Hematopoietic multipotent progenitor cell (in vitro differentiated cells): ENCODE measurements at regions not wholly inside any gene's neighbourhood (a gene's known extent, or its start where the extent isn't known, plus 50 kb on each side); places are given as distances from the start of the nearest gene placed in this dataset.

Experiments used
- DNase-seq, 3 donors: peaks; one replicate each; pipeline ENCODE4 v3.0.0-alpha.2; 2011 to 2015; ENCODE audit warnings: low read depth in 2 of 3, low spot score in 2 of 3

DNA sequence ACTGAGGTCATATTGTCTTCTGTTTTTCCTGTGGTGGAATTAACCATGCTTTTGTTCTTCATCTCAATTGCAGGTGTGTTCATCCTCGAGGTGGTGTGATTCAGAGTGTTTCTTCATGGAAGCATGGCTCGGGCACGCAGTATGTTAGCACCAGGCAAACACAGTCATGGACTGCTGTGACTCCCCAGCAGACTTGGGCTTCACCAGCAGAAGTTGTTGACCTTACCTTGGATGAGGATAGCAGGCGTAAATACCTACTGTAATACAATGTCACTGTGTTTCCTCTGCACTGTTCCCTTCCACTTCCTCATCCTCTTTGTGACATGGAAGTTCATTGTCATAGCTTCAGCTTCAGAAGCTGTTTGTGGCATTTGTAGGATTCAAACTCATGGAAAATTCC, 158.7 kb downstream of the HAUS1 start:
- DNase-seq = no peak

DNA sequence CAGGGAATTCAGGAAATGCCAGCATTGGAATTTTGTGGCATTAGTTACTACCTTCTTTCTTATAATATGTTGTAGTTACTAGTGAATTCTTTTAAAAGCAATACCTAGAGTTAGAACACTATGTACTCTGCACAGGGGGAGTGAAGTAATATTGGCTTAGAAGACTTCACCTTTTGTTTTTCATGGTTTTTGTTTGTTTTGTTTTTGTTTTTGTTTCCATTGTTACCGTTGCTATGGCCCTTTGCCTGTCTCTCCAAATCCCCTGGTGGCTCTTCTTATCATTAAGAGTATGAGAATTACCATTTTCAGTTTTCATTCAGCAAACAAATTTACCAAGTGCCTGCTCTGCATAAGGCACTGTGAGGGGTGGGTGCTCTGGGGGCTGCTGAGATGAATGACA, 160.1 kb downstream of the HAUS1 start:
- peak in 2 of 3 donors; percentile 28 to 63 for DNase-seq

DNA sequence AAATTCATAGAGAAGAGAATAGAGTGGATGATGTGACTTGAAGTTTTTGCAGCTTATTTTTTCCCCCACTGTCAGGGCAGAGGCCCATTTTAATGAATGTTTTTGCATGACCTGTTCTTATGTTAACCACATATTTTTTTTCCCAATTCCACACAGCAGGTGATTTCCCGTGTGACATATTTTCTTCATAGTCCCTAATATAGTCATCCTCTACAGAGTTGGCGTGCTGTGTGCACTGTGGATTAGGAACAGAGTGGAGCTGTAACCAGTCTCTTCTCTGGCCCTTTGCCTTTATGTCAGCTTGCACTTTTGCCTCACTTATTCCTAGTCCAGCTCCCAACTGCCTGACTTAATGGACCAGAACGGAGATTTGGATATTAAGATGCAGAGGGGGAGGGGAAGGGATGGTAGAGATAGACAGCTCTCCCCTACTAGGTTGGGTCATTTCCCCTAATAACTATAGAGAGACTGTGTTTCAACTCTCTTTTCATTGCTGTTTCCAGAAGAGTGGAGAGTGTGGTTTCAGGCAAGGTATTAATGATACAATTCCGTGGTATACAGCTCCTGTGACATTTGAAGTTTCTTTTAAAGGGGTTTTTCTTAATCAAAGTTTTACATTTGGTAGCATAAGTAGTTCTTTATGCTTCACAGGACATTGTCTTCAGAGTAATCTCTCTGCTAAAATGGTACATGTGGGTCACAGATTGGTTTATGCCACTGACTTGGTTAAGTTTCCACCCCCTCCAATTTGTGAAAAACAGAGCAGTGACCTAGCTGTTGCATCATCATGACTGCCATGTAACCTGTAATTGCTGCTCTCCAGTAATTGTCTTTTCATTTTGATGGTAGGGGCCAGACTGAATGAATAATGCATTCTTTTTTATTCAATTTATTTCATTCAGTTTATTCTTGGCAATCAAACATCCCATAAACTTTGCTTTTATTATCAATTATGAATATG, 161.3 kb downstream of the HAUS1 start:
- no peak for DNase-seq

DNA sequence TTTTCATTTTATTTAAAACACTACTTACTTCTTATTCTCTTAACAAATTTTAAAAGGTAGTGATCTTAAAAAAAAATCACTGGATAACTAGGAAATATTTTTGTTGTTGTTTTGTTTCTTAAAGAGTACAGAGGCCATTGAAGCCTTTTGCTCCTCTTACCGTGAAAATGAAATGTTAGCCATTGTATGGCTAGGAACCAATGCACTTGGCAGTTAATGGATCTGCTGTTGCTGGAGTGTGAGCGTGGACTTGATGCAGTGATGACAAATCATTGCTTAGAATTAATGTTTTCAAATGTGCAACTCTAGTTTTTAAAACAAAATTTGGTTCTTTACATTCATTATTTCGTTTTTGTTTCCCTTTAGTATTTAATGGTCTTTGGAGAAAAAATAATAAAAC, 162.3 kb downstream of the HAUS1 start:
- DNase-seq = no peak

DNA sequence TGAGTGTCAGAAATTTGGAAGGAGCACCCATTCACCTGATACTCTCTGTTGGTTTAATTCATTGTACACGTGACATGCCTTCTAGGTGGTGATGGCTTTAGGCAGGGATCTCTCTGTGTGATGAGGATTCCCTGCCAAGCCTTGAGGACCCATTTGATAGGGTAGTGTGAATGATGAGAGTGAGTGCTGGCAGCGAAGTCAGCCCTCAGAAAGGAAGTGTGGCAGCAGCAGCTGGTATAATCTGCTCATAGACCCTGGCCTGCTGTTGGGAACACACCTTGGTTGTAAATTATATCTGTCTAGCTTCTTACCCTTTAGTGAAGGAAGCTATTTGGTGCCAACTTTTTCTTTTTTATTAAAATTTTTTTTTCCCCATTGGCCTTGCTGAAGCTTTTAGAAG, 164.5 kb downstream of the HAUS1 start:
- DNase-seq = peak in 1 of 3 donors; percentile 66

DNA sequence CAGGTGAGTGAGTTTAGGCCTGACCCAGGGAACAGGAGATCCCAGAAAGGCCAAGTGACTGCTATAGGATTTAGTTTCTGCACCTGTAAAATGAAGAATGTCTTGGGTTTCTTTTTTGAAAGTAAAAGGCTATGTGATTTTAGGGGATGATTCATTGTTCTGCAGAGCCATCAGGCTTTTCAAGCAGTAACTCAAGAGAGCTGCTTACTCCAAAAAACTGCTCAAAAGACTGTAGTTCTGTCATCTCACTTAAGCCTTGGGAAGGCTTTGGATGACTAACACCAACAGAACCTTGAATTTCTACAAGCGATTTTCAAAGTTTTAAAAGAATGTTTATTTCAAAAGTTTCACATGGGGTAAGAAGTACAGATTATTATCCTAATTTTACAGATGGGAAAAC, 165.1 kb downstream of the HAUS1 start:
- no peak for DNase-seq

DNA sequence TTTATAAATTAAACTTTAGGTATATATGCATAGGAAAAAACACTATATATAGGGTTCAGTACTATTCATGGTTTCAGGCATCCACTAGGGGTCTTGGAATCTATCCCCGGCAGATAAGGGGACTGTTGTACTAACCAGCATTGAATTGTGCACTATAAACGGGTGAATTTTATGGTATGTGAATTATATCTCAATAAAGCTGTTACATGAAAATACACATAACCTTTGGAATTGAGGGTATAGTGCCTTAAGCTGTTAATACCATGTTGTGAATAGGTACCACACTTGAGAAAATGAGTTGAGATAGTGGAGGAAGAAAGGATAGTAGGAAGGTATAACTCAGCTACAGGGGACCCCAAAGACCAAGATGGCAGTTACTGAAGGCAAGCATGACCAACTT, 167.3 kb downstream of the HAUS1 start:
- no peak for DNase-seq

DNA sequence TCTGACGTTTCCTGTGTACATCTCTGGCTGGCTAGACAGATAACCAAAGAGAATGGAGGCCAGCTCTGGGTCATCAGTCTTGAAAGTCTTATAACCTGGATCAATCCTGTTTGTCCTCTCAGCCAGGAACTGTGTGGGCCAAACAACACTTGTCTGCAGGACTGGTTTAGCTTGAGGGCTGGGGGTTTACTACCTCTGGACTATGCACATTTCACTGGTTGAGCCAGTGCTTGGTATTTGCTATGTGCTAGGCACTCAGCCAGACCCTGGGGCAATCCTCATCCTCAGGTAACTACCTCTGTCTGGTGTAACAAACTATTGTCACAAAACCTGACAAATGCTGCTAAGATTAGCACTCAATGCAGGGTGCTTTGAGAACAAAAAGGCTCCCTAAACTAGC, 169.7 kb downstream of the HAUS1 start:
- DNase-seq = no peak

DNA sequence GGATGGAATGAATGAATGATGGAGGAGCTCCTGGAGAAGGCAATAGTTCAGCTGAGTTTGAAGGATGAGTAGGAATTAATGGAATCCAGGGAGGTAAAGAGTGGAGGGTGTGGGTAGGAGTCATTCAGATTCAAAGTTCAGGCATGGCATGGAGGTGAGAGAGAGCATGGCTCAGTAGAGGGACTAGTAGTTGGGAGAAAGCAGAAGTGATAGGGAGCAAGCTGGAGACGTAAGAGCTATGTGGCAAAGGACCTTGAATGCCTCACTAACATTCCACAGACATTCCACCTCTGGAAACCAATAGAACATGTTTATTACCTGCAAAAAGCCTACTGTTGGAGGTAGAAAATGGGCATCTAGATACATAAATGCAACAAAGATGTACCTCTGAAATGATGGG, 170.1 kb downstream of the HAUS1 start:
- no peak for DNase-seq

DNA sequence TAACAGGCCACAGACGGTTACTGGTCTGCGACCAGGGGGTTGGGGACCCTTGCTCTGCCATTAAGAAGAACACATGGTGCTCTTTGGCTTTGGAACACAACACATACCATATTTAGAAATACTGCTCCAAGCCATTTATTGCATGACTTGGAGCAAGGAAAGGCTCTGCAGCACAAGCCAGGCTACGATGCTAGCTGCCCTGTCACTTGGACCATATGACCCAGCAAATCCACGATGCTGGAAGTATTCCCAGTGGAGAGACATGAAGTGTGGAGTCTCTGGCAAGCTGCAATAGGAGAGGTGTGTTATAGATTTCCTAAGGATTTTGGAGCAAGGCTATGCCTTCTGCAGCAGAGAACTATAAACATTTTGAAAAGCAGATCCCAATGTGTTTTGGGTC, 171.2 kb downstream of the HAUS1 start:
- no peak for DNase-seq

DNA sequence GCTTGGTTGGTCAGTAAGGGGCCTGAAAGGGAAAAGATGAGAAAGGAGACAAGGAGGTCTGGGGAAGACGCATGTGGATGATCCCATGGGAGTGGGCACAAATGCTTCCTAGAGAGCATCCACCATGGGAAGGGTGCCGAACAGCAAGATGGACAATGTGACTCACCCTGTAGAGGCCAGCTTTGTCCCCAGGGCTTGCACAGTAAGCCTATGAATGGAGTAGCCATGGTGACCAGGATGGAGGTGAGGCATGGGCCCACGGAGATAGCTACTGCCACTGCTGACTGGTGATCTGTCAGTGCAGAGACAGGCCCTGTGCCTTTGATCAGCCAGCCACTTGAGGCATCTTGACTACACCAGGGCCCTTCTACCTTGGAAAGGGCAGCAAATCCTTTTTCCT, 172.6 kb downstream of the HAUS1 start:
- DNase-seq = no peak

DNA sequence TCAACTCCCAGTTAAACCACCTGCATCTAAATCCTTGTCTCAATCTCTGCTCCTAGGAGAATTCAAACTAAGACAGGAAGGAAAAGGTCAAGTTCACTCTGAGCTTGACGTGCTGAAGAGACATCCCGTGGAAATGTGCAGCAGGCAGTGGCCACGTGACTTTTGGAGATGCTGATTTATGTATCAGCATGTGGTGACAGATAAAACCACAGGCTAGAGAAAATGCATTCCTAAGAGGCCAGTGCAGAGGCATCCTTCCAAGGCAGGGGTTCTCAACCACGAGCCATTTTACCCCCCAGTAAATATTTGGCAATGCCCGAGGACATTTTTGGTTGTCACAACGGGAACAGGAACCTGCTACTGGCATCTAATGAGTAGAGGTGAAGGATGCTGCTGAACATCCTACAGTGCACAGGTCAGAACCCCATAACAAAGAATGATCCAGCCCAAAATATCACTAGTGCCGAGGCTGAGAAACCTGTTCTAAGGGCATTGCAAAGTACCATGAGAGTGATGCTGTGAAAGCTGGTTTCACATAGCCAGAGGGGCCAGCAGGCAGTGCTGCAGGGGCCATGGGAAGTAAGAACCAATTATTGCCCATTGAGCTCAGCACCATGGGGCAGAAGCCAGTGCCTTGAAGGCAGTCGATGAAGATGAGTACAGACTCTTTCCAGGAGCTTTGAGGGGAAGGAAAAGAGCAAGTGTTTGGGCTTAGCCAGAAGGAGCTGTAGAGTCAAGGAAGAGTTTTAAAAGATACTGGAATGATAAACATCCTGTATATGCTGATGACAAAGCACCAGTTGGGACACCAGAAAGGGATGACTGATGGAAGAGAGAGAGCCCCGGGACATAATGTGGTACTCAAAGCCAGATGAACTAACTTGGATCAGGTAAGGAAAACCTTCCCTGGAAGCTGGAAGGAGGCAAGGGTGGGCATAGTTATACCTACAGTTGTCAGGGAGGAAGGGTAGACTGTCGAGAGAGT, 174.6 kb downstream of the HAUS1 start:
- peak in 1 of 3 donors; percentile 14 for DNase-seq

DNA sequence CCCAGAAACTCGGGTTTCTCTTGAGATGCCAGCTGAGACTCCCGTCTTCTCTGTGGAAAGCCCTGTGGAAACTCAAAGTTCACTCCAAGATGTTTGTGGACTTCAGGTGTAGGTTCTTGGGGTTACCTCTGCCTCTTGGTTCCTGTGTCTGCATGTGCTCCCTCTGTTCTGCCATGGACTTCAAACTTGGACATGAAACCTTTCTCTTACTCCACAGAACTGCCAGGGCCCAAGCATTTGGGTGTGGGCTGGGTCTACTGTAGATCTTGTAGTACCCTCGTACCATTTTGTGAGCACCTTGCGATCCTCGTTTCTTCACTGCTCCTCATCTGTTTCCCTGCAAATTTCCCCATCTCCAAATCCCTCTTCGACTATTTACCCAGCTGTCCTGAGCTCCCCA, 175.5 kb downstream of the HAUS1 start:
- no peak for DNase-seq

DNA sequence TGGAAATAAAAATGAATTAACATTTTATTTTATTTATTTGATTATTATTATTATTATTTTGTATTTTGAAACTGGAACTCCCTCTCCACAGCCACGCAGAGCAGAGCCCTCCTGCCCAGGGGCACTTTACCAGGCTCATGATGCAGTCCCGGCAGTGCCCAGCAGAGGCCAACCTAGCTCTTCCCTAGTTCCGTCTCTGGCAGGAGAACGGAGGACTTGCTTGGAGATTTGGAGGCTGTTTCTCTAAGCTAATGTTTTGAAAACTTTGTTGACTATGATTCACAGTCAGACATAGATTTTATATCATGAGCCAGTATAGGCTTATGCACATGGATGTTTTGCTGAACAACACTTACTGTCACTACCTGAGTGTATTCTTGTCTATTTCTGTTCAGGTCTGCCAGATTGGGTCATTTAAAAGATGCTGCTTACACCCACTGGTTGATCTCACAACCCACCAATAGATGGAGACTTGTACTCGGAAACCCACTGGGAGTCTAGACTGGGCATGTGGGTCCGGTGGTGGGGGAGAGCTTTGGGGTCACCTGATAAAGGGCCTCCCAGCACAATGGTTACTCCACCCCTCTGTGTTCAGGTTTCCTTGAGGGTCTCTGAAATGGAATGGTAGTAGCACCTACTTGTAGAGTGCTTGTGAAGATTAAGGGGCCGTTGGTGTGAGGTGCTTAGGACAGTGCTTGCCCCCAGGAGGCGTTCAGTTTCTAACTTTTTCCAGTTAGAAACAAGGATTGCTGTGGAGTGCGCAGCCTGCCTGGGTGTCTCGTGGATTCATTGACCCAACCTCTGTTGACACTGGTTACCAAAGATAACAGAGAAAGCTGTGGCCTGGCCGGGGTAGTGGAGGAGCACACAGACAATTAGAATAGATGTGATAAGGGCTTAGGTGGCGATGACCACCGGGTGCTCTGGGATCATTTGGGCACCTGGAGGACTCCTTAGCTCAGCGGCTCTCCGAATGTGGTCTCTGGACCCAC, 177.3 kb downstream of the HAUS1 start:
- peak; percentile 9 to 79 (median 65) for DNase-seq

DNA sequence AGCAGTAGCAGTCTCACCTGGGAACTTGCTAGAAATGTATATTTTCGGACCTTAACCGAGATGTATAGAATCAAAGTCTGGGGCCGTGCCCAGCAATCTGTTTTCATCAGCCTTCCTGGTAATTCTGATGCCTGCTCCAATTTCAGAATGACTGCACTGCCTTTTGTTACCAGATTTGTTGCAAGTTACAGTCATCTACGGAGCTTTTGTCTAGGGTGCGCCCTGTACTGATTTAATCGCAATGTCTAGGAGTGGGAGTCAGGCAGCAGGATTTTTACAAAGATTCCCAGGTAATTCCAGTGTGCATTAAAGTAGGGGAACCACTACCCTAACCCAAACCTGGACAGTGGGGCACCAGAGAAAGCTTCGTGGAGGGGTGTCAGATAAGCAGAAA, 178.0 kb downstream of the HAUS1 start:
- no peak for DNase-seq

DNA sequence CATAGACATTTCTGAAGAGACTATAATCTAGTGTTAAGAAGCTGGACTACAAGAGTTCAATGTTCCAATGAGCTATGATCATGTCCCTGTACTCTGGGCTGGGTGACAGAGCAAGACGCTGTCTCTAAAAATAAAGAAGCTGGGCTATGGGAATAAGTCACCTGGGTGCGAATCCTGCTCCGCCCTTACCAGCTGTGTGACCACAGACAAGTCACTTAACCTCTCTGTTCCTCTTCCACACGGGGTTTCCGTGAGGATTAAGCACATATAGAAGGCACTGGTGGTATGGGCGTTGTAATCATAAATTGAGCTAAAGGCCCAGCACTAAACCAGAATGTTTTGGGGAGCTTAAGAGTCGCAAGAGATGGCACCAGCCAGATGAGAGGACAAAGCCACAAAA, 178.5 kb downstream of the HAUS1 start:
- no peak for DNase-seq

DNA sequence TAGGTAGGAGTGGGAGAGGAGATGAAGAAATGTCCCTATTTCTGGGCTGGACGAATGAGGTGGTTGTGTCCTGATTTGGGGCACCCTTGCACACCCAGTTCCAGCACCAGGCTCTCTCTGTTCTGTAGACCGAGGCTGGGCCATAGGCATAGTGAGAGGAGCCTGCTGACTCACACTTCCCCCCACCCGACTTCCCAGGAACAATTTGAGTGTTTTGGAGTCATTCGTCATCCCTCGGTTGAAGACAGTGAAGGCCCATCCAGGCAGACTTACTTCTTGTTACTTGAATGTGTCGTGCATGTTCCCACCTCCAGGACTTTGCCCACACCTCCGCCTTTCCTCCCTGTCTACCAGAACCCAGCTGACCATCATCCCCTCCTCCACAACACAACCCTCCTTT, 179.1 kb downstream of the HAUS1 start:
- DNase-seq = no peak

DNA sequence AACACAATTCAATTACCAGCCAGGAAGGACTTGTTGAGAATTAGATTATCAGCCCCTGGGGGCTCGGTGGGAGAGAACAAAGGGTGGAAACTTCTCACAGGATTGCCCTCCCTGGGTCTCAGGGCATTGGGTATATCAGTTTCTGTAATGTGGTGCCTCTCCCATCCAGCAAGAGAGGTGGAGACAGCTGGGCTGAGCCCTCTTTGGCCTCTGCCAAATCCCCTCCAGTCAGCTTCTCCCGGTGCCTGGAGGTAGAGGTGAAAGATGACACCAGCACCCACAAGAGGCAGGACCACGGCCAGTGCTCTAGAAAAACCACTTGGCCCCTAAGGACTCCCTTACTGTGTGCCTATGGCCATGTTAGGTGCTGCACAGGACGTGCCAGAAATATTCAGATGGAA, 179.7 kb downstream of the HAUS1 start:
- DNase-seq = no peak

DNA sequence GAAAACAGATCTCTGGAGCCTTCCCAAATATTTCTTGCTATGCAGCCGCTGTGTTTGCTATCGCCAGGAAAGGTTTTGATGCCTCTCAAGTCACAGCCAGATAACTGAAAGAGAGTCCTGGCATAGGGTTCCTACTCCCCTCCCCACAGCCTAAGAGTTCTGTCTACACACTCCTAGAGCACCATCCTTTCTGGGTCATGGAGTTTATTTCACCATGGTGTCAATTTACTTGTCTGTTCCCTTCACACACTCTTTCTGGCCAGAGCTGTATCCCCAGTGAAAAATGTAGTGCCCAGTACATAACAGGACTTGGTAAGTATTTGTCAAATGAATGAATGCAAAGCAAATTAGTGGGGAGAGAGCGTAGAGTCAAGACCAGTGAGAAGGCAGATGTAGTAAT, 185.3 kb downstream of the HAUS1 start:
- no peak for DNase-seq

DNA sequence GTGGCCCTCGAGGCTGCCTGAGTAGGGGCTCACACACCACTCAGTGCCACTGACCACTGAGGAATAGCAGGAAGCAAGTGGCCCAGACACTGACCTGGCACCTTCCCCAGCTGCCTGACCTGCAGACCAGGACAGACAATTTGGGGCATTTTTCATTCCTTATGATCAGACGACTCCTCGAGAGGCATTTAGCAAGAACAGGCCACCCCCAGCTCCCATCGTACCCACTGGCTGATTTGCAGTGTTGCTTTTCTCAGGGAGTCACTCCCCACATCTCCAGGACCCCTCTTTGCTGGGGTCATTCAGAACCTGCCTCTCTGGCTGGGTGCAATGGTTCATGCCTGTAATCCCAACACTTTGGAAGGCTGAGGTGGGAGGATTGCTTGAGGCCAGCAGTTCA, 185.7 kb downstream of the HAUS1 start:
- no peak for DNase-seq
